ENCODE measurements at regions not wholly inside any gene's neighbourhood (a gene's known extent, or its start where the extent isn't known, plus 50 kb on each side); places are given as distances from the start of the nearest gene placed in this dataset.

GRCh38 chr5:145233461-145233860, 601.7 kb downstream of the PRELID2 start:
- TF ChIP-seq CTCF (IDR thresholded peaks at IDR 0.05) (no peak), POLR2A (IDR thresholded peaks at IDR 0.05) (no peak)

Data from vagina (tissue), 2 donors.